ENCODE measurements at regions not wholly inside any gene's neighbourhood (a gene's known extent, or its start where the extent isn't known, plus 50 kb on each side); places are given as distances from the start of the nearest gene placed in this dataset.

- TF ChIP-seq CTCF (conservative IDR thresholded peaks at IDR 0.05) (no peak), ZFX (IDR thresholded peaks at IDR 0.05) (no peak)
These were observed 1335.8 kb upstream of the CDH2 start for GRCh38 chr18:29512761-29513160.
